Embryonic facial prominence (tissue), 1 donor: ENCODE measurements at regions not wholly inside any gene's neighbourhood (a gene's known extent, or its start where the extent isn't known, plus 50 kb on each side); places are given as distances from the start of the nearest gene placed in this dataset.
"Not testable (repeated sequence)": the region's sequence is repeated elsewhere in the genome, so short reads cannot be mapped to it uniquely, and the experiment has no call there.

Experiments
- DNase-seq: peaks from one replicate; pipeline ENCODE4 v3.0.0-alpha.2; 2016; ENCODE audit errors: extremely low spot score

DNA sequence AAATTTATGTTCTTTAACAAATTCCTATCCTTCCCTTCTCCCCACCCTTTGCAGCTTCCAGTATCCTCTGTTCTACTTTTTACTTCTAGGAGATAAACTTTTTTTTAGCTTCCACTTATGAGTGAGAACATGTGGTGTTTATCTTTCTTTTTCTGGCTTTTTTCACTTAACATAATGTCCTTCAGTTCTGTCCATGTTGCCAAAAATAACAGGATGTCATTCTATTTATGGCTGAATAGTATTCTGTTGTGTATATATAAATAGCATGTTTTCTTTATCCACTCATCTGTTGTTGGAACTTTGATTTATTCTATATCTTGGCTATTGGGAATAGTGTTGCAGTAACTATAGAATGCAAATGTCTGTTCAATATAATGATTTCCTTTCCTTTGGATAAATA lies 1191.2 kb downstream of the CNTNAP5 start:
- no peak for DNase-seq

DNA sequence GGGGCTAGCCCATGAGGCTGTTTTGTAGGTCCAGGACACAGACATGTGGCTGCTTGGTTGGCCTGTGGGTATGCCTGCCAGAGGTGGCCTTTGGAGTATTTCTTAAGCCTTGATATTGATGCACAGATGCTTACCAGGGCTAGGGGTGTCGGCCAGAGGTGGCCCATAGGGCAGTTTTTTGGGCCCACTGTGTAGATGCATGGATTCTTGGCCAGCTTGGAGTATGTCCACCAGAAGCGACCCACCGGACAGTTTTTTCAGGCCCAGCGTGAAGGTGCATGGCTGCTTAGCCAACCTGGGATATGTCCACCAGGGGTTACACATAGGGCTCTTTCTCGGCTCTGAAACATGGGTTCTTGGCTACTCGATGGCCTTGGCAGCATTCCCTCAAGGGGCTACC lies 1199.1 kb downstream of the CNTNAP5 start:
- DNase-seq: no peak

DNA sequence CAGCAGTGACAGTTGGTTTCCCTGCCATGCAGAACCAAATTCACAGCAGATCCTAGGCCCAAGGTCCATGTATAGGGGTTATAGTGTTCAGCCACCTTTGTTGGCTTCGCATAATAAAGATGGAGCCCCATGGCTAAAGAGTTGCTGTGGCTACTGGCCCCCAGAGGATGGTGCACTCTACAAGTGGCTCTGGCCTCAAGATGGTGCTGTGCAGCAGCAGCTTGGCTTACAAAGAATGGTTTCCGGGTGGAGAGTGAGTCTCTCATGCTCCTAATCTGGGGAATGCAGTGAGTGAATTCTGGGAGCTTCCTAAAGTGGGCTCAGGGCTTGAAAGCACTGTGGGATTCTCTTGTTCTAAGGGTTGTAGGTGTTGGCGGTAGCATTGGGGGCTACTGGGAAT lies 1199.7 kb downstream of the CNTNAP5 start:
- no peak for DNase-seq

DNA sequence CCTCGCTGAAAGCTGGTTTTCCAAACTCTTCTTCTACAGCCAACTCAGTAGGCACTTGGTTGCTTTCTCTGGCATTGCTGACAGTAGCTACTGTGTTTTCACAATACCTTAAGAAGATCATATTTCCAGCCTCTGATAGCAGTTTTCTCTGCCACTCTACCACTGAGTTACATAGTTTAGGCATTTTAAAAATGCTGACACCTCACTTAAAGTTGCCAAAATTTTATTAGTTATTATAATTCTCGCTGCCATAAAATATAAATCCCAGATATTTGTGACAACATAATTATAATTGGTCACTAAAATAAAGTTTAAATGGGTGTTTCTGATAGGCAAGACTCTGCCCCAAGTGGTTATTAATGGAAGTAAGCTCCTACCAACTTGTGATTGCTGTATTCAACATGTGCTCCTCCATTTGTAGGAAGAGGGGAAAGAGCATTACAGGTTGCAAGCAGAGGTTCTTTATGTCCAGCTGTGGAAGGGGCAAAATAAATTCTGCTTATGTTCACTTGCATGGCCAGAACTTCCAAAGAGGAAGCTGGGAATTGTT lies 1202.8 kb downstream of the CNTNAP5 start:
- no peak for DNase-seq

DNA sequence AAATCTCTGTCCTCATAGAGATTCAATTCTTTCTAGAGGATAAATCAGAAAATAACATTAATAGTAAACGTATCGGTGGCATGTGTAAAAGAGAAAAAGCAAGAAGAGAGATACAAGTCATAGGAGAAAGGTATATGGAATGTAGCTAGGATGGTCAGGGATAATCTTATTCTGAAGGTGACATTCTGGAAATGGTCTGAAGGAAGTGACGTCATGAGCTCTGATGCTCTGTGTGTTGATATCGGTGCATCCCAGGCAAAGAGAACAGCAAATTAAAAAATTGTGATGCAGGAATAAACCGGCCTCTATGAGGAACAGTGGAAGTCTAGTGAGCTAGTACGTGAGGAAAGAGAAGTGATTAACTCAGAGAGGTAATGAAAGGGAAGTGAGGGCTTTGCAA lies 1215.8 kb downstream of the CNTNAP5 start:
- DNase-seq: no peak

DNA sequence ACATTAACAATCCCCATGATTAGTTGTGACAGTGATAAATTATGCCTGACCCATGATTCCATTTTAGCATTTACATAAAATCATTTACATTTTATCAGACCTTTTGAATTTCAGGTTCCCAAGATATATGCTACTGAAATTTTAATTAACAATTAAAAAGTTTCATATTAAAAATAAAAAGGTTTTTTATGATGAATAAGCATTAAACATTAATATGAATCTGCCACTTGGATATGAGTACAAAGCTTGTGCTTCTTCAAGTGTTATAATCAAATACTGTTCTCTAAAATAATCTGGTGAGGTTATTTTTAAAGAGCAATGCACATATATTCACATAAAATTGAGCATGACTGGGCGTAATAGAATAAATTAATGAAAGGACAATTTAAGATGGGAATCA lies 1218.0 kb downstream of the CNTNAP5 start:
- no peak for DNase-seq

DNA sequence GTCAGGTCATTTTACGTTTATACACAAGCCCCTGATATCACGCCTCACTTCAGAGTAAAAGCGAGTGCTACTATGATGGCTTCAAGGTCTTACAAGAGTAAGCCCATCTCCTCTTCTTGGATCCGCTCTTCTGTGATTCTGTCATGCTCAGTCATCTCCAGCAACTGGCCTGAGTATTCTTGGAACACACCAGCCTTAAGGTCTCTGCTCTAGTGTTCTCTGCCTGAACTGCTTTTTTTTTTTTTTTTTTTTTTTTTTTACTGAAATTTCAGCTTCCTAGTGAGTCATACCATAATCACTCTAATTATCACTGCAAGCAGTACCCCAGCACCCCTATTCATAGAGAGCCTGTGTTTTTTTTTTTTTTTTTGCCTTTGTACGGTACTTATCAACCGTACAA lies 1228.9 kb downstream of the CNTNAP5 start:
- no peak for DNase-seq

DNA sequence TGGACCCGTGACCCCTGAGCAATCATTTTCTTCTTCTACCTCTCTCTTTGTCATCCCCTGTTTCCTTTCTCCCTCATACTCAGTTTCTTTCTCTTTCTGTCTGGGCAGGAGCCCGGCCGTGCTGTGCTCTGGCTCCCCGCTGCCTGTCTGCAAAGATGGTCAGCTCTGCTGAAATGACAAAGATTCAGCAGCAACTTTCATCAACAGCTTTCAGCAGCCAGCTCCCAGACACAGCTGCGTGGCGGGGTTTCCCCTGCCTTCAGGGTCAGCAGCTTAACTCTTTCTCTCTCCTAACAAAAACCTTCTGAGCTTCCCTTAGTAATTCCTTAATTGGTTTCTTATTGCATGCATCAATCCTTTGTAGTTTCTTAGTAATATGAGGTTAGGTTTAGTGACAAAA lies 1234.4 kb downstream of the CNTNAP5 start:
- DNase-seq: no peak

DNA sequence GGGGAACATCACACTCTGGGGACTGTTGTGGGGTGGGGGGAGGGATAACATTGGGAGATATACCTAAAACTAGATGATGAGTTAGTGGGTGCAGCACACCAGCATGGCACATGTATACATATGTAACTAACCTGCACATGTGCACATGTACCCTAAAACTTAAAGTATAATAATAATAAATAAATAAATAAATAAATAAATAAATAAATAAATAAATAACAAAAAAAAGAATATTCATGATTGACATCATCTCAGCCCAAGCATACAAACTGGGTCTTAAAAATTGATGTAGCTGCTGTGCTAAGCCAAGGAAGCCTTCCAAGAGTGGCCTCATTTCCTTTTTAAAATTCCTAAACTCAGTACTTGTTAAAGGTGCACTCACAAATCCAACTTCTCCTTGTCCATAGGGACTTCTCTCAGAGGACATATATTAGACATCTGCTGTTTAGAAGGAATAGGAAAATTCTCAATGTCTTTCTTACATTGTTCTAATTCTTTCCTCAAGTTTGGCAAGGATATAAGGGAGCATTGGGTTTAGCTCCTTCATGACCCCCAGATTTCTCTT lies 1235.4 kb downstream of the CNTNAP5 start:
- DNase-seq: not testable (repeated sequence)

DNA sequence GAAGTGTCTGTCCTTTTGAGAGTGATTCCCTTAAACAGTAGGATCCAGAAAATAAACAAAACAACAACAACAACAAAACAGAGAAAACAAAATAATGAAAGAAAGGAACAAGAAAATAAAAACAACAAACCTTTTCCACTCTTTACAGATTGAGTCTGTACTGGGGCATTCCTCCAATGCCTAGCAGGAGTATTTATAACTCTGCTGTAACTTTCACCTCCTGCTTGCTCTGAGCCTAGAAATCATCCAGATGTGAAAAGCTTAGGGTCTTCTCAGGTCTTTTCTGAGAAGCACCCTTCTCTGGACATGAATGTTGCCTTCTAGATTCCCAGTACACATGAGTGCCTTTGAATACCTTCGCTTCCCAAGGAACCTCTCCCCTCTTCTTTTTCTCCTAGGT lies 1239.4 kb downstream of the CNTNAP5 start:
- DNase-seq: no peak

DNA sequence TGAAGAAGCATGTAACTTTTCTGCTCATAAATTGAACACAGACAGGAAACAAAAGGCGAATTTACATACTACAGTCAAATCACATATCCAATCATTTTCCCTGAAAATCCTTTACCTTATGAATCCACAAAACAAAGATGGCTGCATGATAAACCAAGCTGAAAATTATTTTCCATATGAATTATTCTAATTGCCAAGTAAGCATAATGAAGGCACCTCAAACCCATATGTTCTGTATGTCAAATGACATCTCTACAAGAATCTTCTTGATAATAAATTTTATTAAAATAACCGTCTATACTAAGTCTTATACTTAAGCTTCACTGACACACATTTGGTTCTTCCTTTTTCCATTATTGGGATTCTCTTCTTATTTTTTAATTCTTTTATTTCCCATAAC lies 1242.6 kb downstream of the CNTNAP5 start:
- no peak for DNase-seq

DNA sequence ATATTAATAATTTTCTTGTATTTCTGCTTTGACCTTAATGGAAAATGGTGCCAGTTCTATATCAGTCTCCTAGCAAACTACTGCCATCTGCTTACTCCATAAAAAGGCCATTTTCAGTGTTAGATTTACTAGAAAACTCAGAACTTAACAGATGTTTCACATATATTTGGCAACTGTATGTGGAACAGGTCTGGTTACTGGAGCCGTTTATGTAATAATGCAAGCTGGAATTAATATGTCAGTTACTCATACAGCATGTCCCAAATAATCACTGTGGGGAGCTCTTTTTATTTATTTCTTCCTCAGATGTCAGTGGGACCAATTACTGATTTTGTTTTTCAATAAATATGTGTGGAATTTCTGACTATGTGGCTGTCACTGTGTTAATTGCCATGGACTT lies 1247.6 kb downstream of the CNTNAP5 start:
- DNase-seq: peak; percentile 51

DNA sequence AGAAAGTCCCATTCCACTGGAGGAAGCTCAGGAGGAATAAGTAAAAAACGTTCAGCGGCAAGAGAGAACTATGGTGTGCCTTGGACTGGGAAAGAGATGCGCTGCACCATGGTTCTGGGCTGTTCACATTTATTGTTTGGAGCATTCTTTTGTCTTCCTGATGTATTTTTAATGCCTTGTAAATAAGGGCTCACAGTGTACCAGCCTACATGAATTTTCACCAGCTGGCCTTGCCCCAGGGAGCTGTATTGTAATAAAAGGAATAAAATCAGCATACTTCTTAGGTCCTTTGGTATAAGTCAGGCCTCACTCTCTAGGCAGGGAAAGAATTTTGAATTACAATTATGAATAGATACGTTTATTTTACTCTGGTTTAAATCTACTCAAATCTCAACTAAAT lies 1249.6 kb downstream of the CNTNAP5 start:
- DNase-seq: no peak

DNA sequence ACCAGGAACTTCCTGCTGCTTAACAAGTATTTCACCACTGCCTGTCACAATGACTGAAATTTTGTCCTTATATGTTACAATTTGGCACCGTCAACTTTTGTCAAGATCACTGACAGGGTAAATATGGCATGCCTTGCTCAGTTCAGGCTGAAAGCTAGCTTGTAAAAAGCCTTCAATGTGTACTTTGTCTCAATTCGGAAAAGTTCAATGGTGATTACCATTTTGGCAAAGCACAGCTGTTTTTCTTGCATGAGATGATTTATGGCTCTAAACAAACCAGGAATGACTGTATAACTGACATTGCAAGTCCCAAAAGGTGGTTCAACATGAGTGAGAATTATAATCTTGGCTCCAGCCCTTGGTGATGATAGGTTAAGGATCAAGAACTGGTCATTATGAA lies 1255.2 kb downstream of the CNTNAP5 start:
- DNase-seq: no peak

DNA sequence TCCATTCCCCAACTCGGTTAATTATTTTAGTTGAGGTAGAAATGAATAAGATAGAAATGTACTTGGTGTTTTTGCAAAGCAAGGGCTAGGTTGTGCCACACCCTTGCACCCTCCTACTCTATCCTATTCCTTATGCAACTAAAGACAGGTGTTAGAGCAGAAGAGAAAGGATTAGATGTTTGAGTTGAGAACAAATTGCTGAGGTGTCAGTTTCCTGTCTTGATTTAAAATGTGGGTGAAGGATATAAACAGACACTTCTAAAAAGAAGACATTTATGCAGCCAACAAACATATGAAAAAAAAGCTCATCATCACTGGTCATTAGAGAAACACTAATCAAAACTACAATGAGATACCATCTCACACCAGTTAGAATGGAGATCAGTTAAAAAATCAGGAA lies 1256.2 kb downstream of the CNTNAP5 start:
- DNase-seq: no peak

DNA sequence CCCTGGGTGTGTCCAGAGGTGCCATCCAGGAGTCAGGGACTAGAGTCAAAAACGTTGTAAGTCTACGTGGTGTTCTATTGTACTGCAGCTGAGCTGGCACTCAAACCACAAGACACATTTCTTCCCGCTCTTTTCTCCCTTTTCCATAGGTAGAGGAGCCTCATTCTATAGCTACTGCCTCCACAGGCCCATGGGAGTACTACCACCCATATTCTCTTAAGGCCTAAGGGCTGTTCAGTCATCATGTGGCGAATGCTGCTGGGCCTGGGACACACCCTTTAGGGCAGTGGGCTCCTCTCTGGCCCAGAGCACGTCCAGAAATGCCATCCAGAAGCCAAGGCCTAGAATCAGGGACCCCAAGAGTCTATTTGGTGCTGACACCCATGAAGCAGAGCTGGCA lies 1271.7 kb downstream of the CNTNAP5 start:
- DNase-seq: no peak

DNA sequence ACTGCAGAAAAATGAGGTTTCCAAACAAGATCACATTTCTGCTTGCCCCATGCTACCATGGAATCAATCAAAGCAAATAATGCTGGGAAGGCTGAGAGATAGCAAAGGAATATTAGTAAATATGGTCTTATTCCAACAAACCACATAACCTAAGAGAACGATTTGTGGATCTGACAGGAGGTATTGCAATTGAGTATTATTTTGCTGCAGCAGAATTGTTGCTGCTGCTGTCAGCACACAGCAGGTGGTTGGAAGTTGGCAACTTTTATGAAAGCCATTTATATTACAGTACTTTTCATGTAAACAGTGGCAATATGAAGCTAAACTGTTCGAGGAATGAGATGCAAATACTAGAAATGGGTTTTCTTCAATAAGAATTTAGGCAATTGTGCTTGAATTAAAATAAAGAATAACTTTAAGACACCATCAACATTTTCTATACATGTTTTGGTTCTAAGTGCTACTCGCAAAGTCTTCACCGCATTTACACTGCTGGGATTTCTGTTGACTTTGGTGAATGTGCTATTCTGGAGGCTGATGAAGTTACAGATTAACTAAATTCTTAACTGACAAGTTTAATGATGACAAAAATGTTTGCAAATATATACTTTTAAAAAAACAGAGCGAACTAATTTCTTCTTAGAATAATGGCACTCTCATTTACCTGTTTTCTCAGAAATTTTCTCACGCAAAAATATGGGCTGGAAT lies 1285.7 kb downstream of the CNTNAP5 start:
- DNase-seq: no peak

DNA sequence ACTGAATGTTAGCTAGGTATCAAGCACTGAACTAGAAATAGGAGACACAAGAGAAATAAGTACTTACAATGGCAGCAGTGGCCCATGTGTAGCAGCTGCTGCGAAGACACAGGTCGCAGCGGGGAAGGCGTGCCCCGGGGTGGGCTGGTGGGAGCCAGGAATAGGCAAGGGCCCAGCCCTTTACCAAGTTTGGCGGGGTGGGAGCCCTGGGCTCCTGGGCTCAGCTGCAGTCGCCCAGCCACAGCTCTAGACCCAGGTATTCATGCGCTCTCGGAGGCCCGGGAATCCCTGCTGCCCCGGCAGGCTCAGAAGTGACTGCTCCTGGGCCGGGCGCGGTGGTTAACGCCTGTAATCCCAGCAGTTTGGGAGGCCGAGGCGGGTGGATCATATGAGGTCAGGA lies 1287.3 kb downstream of the CNTNAP5 start:
- no peak for DNase-seq

DNA sequence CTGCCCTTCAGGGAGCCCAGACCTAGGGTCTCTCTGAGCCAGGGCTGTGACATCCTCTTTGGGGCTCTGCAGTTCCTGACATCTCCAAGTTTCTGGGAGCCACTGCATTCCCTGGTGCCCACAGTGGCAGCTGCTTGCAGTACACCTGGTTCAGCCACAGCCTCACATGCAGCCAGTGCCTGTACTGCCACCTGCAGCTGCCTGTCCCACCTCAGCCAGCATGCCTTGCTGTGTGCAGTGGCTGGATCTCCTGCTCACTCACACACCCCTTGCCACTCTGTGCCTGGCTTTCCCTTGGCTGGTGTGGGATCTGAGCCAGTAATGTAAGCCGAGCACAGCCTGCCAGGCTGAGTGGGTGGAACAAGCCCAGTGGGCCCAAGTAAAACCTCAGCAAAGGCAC lies 1288.7 kb downstream of the CNTNAP5 start:
- DNase-seq: no peak

DNA sequence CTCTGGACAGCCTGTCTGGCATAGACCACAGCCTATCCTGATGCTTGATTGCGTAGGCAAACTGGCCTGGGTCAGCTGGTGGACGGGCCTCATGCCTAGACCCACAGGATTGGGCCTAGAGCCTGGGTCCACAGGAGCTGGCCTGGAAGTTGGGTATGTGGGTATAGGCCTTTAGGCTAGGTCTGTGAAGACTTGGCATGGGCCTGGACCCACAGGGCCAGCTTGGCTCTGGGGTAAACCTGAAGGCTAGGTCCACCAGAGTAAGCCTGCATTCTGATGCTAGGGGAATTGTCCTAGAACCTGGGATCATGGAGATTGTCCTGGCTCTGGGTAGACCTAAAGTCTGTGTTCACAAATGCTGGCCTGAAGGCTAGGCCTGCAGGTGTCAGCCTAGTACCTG lies 1293.7 kb downstream of the CNTNAP5 start:
- DNase-seq: no peak

DNA sequence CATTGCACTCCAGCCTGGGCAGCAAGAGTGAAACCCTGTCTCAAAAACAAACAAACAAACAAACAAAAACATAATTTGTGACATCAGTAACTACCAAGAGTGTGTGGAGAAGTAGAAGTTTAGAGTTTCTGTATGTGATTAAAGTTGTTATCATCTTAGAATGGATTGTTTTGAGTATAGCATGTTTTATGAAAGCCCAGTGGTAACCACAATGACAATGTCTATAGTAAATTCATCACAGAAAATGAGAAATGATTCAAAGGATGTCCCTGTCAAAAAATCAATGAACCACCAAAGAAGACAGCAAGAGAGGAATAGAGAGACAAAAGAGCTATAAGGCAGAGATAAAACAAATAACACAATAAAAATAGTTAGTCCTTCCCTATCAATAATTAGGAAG lies 1299.2 kb downstream of the CNTNAP5 start:
- no peak for DNase-seq

DNA sequence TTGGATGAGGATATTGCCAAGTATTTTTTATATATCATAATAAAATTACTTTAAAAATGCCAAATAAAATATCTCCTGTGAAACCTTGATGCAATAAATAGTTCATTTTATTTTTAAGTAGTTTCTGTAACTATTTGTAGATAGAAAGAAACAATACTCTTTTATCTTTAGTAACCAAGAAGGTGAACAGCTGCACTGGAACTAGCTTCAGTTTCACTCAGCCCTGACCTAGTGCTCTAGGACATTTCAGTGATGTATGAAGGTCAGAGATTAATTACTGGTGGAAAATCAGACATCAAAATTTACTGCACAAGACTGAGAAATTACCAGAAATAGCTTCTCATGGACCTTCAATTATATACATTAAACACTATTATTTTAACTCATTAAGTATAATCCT lies 1305.0 kb downstream of the CNTNAP5 start:
- no peak for DNase-seq

DNA sequence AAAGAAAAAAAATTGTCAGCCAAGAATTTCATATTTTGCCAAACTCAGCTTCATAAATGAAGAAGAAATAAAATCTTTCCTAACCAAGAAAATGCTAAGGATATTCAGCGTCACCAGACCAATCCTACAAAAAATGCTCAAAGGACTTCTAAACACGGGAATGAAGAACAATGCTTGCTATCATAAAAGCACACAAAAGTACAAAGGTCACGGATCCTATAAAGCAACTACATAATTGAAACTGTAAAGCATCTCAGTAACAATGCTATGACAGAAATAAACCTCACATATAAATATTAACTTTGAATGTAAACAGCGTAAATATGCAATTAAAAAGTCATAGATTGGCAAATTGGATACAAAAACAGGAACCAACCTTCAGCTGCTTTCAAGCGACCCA lies 1314.6 kb upstream of the GYPC start:
- no peak for DNase-seq

DNA sequence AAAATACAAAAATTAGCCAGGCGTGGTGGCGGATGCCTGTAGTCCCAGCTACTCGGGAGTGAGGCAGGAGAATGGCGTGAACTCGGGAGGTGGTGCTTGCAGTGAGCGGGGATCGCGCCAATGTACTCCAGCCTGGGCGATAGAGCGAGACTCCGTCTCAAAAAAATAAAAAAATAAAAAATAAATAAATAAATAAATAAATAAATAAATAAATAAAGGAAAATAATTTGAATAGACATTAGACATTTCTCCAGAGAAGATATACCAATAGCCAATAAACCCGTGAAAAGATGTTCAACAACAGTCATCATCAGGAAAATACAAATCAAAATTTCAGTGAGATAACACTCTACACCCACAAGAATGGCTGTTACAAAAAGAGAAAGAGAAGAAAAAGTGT lies 1302.4 kb upstream of the GYPC start:
- not testable (repeated sequence) for DNase-seq
